Skin of body (tissue), 1 donor: ENCODE measurements at regions not wholly inside any gene's neighbourhood (a gene's known extent, or its start where the extent isn't known, plus 50 kb on each side); places are given as distances from the start of the nearest gene placed in this dataset.
"Not testable (repeated sequence)": the region's sequence is repeated elsewhere in the genome, so short reads cannot be mapped to it uniquely, and the experiment has no call there.

Experiments
- DNase-seq: peaks from one replicate; lab custom pipeline; 2025; lab: John Stamatoyannopoulos, UW

DNA sequence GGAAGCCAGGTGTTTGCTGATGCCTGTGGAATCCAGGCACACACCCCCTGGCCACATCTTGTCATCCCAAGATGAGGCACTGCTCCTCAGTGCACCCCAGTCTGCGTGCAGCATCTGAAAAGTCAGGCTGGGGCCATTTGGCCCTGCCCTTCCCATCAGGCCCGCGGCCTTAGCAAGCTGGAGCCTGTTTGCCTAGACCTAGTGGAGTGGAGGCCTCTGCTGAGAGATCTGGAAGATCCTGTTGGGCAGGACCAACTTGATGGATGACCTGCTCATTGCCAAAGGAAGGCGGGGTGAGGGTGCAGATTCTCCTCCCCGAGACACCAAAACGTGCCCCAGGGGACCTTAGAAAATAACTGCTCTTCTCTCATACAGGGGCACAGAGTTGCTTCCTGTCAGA lies 220.2 kb downstream of the SHQ1 start:
- no peak for DNase-seq

DNA sequence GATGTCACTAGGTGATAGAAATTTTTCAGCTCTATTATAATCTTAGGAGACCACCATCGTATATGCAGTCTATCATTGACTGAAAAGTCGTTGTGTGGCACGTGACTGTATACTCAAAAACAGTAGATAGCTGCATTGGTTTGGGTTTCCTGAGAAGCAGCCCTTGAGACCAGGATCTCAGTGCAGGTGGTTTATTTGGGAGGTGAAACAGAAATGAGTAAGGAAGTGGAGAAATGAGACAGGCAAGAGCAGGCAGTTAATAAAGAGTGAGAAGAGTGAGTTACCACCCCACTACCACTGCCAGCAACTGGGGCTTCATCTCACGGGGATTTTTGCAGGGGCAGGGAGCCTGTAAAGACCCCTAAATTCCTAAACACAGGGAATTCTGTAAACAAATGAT lies 221.0 kb downstream of the SHQ1 start:
- DNase-seq, result no peak

- DNase-seq, result no peak
Measured at GRCh38 chr3:72625602-72626337, 222.5 kb downstream of the SHQ1 start.

DNA sequence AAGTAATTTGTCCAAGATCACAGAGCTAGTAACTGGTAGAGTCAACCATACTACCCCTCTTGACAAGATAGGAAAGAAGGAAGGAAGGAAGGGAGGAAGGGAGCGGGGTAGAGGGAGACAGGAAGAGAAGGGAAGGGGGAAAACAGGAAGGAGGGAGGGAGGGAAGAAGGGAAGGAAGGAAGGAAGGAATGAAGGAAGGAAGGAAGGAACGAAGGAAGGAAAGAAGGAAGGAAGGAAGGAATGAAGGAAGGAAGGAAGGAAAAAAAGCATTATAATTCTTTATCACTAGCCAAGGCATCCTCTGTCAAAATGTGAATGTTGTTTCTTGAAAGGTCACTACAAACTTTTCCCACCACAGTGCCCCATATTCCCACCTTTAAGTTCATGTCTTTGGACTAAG lies 223.6 kb downstream of the SHQ1 start:
- no peak for DNase-seq

DNA sequence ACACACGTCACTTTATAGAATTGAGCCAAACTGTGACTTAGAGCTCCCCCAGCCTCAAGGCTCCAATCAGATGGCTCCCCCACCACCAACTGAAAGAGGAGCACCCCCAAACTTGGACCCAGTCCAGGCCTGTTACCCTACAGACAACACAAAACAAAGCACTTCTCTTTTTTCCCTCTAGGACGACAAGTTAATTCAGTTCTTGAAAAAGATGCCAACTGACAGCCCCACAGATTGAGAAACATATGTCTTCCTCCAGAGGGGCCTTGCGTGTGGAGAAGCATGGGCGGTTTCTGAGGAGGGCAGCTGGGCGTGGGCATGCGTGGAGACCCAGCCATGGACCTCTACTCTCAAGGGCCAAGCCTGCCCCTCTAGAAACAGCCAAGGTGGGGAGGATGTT lies 229.5 kb downstream of the SHQ1 start:
- no peak for DNase-seq

GRCh38 chr3:72617424-72618024 lies 230.7 kb downstream of the SHQ1 start:
- no peak for DNase-seq

DNA sequence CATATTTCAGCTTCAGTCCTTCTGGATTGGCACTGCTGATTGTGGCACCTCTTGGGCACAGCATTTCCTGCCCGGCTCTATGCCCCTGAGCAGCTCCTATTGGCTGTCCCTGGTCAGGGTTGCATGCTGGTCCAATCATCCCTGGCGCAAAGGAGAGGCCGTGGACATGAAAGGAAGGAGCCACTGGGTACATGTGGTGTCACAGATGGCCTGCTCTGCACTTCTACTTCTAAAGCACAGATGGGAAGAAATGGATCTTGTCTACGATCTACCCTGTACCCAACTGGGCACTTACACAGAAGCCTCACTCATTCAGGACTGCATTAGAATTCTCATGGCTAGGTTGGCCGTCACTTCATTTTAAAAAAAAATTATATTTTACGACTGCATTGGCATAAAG lies 232.5 kb downstream of the SHQ1 start:
- DNase-seq, result no peak

- DNase-seq, result no peak
Measured at GRCh38 chr3:72615182-72615581, 233.1 kb downstream of the SHQ1 start.

DNA sequence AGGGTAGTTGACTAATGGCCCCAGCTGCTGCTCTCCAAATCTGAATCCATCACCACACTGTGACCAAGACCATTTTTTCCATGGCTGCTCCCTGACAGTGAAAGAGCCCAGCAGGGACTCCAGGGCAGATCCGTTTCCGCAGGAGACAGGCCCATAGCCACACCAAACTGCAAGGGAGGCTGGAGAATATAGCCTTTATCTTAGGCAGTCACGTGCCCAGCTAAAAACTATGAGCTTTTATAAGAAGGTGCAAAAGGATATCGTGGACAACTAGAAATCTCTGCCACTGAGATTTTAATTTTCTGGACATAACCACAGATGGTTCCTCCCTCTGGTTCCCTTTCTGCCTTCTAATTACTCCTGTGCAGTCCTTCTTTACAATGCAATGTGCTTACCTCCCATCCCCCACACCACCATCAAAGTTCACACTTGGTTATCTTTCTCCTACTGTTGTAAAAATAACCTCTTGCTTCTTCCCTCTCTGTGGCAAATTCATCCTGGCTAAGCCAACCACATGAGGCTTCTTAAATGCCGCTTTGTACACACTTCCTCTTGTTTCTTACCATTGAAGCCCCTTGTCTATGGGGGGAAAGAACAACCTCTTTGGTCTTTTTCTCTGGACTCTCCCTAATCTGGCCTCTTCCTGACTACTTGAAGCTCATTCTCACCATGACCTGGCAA lies 233.7 kb downstream of the SHQ1 start:
- no peak for DNase-seq

DNA sequence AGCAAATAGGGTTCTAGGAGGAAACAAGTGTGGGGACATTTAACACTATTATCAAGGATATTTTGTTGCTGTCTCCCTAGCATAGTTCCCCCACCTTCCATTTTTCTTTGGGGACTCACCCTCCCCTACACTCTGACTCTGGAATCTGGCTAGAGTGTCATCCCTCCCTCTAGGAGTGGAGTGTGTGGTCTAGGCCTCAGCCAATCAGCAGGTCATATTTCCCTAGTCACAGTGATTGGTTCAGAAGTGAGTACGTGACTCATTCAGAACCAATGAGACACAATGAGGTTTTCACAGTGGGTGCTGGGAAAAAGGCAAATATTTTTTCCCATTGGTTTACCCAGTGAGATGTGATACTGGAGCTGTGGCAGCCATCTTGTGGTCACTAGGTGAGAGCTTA lies 234.4 kb downstream of the SHQ1 start:
- DNase-seq, result no peak

- DNase-seq, result not testable (repeated sequence)
Measured at GRCh38 chr3:72609114-72609513, 239.1 kb downstream of the SHQ1 start.

DNA sequence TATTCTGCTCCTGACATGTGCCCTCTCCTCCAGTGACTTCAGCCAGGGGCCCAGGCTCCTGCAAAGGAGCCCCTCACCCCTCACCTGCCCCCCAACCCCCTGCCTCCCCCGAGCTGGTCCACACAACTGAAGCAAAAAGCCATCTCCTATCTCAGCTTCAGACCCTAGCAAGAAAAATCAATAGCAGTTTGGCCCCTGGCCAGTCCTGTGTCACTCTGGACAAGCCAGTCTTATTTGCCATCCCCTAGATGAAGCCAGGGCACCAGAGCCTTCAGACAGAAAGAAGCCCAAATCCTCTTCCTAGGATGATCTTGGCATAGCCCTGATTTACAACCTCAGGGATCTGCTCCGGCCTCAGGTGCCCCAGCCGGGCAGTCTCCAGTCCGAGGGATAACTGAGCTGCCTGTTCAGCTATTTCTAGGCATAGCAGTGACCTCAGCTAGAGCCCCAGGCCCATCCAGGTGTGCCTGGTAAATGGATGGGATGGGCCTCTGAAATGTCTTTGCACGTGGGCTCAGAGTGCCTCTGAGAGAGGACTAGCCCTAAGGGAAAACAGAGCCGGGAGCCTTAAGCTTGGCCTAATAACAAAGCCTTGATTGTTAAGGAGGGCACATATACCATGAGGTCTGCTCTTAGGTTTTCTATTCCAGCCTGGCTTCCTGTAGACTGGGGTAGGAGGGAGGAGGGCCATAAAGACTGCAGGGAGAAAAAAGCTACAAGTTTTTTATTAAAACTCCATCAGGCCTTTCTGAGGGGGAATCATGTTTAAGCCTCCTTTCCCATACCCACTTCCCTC lies 242.0 kb downstream of the SHQ1 start:
- DNase-seq, result no peak

GRCh38 chr3:72604328-72604727 lies 243.9 kb downstream of the SHQ1 start:
- peak; percentile 13 for DNase-seq

GRCh38 chr3:72601983-72602750 lies 246.1 kb downstream of the SHQ1 start:
- DNase-seq, result no peak

DNA sequence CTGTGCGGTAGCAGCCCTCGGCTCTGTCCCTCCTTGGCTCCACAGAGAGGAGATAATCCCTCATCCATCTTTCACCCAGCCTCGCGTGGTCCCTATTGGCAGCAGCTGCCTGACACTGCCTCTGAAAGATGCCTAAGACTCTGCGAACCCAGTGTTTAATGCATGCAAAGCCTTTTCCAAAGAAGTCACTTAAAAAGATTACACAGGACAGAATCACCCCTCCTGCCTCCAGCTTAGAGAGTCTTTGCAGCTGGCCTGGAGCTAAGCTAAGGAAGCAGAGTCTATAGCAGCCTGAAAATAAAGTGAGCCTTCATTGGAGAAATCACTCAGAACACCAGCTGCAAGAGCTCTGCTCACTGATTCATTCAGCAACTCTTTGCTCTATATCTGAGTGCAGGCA lies 247.2 kb downstream of the SHQ1 start:
- DNase-seq, result no peak

DNA sequence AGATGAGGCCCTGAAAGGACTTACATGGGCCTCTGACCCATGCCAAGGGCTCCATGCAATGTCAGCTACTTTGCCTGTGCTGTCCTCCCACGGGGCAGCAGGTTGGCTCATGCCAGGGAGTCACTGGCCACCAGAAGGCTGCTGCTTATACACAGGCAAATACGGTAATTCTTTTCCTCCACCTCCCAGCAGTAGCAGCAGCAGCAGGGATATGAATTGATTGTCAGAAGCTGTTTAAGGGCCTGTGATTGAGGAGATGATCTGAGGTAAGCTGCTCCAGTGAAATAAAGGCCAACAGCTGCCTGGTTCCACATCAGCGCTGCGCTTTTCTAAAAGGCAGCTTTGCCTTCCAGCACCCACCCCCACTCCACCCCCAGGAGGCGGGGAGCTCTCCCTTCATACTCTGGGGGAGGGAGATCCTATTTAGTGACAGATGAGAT lies 250.5 kb downstream of the SHQ1 start:
- no peak for DNase-seq

GRCh38 chr3:72597043-72597442 lies 251.2 kb downstream of the SHQ1 start:
- no peak for DNase-seq

- DNase-seq, result no peak
Measured at GRCh38 chr3:72595927-72596610, 252.2 kb downstream of the SHQ1 start.

GRCh38 chr3:72595376-72595775 lies 252.9 kb downstream of the SHQ1 start:
- DNase-seq, result no peak

- DNase-seq, result no peak
Measured at GRCh38 chr3:72594615-72595215, 253.5 kb downstream of the SHQ1 start.
